ENCODE measurements at regions not wholly inside any gene's neighbourhood (a gene's known extent, or its start where the extent isn't known, plus 50 kb on each side); places are given as distances from the start of the nearest gene placed in this dataset.

DNA sequence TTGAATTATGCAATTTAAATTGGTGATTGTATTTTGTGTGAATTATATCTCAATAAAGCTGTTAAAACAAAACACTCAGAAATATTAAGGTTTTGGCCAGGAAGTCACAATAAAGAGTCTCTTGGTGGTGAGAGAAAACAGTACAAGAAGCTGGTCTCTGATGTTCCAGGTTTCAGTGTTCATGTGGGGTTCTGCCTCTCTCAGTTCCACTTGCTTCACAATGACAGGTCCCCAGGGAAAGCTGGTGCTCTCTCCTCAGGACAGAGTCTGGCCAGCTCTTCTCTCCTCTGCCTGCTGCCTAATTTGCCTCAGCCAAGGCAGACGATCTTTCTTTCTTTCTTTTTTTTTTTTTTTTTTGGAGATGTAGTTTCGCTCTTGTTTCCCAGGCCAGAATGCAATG, 342.9 kb upstream of the PLXNA2 start:
- no peak for DNase-seq (ENCODE audit: low spot score)

DNA sequence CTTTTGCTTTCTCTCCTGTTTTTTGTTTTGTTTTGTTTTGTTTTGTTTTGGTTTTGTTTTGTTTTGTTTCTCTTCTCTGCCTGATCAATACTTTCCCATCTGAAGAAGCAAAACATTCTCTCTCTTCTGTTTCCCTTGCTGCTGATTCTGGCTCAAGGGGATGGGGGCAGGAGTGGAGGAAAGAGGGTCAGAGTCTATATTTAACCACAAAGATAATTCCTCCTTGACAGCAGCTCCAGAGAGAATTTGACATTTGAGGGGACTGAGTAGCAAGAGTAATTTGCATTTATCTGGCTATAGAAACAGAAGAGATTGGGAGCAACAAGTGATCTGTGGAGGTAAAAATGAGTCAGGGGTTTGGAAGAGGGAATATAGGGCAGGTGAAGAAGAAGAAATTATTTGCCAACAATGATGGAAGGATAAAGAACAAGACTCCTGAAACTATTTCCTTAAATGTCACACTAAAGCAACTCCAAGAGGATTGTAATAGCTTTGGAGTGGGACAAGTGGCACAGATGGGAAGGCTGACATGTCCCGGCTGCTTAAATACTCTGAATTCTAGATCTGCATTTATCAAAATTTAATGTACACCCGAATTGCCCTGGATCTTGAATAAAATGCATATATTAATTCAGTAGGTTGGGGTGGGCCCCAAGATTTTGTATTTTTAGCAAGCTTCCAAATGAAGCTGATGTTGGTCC, 349.3 kb upstream of the PLXNA2 start:
- no peak for DNase-seq (ENCODE audit: low spot score)

DNA sequence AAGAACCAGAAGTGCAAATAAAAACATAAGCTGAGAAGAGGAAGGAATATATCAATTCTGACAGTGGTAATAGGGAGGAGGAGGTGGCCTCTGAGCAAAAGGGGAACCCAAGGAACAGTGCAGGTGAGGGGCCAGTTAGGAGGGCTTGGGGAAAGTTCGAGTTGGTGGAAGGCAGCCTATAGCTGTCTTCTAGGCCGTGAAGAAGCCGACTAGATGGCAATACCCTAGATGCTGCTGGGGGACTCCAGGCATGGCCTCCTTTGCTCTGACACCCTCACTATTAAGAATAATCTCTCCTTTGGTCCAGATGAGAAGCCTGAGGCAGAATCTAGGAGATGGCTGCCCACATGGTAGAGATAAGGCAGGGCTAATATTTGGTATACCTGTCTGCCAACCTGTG, 351.1 kb upstream of the PLXNA2 start:
- no peak for DNase-seq (ENCODE audit: low spot score)

DNA sequence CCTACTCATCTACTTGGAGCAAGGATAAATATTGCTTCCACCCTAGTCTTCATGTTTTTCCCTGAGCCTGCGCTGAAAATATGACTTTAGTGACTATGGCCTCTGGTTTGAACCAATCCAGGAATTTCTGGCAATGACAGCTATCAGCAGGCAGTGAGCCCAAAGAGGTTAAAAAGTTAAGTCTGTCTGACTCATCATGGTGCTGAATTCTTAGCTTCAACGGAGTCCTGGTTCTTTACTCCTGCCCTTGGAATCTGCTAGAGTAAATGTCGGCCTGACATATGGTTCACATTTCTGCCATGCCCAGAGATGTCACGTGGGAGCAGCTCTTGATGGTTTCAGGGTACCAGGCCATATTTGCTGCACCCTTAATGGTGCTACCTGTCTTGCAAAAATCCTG, 351.6 kb upstream of the PLXNA2 start:
- no peak for DNase-seq (ENCODE audit: low spot score)

DNA sequence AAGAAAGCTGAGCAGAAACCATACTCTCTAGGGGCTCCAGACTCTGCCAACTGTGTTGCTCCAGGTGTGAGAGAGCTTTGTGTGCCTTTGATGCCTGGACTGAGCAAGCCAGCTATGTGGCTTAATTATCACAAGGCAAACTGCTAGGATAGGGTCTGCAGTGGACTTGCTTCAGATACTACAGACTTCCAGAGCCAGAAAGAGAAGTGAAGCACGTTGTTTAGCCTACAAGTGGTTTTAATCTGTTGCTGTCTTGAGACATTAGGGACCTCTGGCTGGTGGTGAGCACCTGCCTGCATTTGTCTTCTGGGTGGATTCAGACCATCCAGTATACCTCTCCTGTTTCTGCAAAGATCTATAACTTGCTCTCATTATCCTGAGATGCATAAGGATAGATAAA, 353.4 kb upstream of the PLXNA2 start:
- DNase-seq (ENCODE audit: low spot score) = no peak

DNA sequence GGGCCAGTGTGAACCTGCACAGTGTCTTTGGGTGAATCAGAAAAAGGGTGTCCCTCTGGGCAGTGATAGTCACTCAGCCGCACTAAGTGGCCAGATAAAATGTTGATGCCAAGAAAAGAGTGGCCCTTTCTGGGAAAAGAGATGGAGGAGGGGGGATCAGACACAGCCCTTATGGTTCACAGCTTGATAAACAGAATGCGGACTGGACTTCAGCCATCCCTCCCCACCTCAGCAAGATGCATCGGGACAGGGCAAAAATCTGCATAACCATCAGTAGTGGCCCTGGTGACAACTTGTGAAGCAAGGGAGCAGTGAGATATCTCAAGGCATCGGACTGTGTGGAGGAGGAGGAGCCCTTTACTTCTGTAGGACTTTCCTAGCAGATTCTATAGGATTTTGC, 353.8 kb upstream of the PLXNA2 start:
- no peak for DNase-seq (ENCODE audit: low spot score)

DNA sequence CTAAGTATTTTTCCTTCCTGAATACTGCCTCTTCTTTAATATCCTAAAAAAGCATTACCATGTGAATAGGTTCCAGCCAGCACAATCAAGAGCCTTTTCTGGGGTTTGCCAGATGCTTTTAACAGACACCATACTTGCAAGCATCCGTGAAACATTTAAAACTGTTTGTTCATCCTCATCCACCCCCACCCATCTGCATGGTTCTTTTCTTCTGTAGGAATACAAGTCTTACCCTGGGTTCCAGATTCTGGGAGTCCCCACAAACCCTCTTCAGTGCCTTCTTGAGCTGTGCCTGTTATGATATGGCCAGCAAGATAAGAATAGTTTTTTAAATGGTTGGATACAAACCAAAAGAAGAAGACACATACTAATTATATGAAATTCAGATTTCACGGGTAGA, 354.9 kb upstream of the PLXNA2 start:
- DNase-seq (ENCODE audit: low spot score) = no peak

DNA sequence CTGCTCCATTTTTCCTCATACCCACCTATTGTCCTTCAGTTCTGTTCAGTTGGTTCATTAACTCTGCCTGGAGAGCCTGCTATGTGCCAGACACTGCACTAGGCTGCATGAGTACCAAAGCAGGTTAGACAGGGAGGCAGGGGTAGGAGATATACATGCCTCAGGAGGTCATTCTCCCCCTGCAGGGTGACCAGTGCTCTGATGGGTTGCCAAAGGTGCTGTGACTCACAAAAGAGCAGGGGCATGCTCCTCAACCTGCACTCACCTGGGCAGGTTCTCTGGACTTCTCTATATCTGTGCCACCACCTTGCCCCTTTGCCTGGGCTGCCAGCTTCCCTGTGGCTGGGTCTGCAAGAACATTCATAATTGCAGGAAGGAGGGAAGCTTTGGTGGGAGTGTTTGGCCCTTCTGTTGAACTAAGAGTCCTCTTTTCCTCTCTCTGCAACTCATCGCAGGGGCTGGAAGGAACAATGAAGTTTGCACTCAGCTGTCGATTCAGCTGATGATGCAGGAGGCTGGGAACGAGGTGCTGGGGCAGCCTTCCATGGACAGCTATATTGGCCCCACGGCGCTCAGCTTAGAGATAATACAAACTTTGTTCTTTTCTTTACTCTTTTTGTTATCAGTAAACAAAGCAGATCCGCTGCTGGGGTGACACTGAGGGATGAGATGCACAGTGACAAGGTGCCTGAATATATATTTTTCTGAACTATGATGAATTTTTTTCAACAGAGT, 356.4 kb upstream of the PLXNA2 start:
- no peak for DNase-seq (ENCODE audit: low spot score)

DNA sequence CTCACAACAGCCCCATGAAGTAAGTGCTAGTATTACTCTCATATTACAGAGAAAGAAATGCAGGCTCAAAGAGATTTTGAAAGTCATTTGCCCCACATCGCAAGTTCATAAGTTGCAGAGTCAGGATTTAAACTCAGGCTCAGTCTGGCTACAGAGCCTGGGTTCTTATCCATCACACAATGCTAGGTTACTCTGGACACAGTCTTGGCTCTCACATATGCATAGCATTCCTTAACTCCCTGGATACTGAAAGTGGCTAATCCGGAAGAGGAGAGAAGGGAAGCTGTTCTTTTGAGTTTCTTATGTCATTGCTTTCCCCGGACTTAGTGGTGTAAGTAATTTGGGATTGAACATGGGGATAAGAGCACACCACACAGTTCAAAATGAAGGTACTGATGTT, 357.4 kb upstream of the PLXNA2 start:
- DNase-seq (ENCODE audit: low spot score) = no peak

DNA sequence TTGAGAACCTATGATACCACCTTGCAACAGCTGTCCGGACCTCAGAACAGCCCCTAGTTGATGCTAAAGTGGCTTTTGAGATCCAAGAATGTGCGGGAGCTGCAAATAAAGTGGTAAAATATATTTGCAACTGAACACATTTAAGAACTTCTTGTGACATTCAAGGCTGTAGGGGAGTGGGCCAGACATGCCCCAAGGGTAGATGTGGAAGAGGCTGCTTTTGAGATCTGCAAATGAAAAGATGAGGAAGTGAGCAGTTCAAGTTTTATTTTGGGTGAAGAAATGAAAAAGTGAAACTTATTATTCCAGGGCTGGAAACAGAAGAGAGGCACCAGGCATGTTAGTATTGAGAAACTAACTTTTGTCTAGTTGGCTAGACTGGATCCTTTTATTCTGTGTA, 359.5 kb upstream of the PLXNA2 start:
- no peak for DNase-seq (ENCODE audit: low spot score)

DNA sequence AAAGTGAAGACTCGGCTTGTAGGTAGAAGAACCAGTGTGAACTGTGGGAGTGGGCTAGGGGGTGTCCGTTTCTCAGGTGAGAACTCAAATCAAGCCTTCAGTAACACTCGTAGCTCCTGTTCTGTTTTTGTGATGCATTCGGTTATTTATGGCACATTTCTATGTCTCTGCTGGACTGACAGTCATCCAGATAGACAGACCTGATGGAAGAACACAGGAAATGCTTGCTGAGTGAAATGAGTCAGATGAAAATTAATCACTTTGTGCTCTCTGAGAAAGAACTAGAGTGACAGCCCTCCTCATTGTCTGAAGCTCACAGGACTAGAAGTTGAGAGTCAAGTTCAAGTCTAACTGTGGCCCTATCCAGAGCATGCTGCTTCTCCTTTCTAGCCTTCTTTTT, 360.1 kb upstream of the PLXNA2 start:
- DNase-seq (ENCODE audit: low spot score) = peak; percentile 75

DNA sequence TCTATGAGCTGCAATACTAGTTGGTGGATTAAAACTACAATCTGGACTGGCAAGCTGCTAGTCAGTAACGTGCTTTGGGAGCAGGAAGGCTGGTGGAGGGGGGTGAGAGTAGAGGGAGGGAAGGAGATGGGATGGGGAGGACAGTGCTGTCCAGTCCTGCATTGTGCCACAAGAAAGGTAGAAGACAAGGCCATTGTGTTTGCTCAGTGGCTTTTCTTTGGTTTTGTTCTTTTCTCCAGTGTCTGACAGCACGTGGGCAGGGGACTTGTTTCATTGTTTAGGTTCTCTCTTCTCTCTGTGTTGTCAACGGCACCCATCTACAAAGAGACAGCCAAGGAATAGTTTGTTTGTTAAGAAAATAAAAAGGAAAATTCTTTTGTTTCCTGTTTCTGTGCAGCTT, 362.8 kb upstream of the PLXNA2 start:
- no peak for DNase-seq (ENCODE audit: low spot score)

DNA sequence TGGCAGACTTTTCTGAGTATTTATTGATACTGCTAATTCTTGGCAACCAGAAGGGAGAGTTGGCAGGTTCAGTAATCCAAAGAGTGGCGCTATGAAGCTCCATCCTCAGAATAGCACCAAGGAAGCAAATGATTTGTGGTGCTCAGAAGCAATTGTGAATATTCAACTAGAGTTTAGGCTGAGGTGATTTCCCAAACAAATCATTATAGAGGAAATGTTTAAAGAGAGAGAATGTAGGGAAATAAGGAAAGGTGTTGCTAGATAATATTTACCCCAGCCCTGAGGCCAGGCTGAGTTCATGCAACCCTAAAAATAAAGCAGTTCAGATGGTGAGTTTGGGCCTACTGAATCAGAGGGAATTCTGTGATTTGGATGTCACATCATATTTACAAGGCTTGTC, 363.4 kb upstream of the PLXNA2 start:
- no peak for DNase-seq (ENCODE audit: low spot score)

DNA sequence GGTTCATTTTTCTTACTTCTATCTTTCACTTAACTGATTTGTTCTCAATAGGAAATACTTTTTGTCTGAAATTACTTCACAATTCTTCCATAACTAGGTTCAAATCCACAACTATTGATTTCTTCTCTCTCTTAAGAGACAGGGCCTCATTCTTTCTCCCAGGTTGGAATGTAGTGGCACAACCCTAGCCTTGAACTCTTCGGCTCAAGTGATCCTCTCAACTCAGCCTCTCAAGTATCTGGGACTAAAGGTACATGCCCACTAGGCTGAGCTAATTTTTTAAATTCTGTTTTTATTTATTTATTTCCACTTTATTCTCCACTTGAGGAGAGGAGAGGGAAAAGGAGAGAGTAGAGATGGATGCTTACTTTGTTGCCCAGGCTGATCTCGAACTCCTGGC, 370.4 kb upstream of the PLXNA2 start:
- DNase-seq (ENCODE audit: low spot score) = no peak

DNA sequence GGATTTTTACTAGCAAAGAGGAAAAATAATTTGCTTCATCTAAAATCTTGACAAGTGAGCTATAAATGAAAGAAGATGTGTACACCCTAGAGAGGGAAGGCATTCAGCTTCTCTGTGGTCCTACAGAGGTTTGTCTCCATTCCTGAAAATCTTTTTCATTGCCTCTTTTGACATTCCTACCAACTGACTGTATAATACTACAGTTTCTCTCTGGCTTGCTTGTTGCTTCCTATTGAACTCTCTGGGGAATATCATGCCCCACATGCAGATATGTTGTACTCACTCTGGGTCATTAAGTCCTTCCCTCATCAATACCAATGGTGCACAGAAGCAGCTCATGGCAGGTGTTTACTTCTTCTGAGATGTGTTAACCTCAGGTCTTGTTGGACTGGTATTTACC, 371.2 kb upstream of the PLXNA2 start:
- DNase-seq (ENCODE audit: low spot score) = no peak

DNA sequence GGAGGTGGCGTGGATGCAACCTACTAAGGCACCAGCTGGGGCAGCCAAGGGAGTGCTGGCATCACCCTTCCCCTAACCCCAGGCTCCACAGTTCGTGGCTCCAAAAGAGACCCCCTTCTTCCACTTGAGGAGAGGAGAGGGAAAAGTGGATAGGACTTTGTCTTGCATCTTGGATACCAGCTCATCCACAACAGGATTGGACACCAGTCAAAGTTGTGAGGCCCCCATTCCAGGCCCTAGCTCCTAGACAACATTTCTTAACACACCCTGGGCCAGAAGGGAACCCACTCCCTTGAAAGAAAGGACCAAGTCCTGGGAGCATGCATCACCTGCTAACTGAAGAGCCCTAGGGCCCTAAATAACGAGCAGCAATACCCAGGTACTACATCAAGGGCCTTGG, 372.6 kb upstream of the PLXNA2 start:
- no peak for DNase-seq (ENCODE audit: low spot score)

DNA sequence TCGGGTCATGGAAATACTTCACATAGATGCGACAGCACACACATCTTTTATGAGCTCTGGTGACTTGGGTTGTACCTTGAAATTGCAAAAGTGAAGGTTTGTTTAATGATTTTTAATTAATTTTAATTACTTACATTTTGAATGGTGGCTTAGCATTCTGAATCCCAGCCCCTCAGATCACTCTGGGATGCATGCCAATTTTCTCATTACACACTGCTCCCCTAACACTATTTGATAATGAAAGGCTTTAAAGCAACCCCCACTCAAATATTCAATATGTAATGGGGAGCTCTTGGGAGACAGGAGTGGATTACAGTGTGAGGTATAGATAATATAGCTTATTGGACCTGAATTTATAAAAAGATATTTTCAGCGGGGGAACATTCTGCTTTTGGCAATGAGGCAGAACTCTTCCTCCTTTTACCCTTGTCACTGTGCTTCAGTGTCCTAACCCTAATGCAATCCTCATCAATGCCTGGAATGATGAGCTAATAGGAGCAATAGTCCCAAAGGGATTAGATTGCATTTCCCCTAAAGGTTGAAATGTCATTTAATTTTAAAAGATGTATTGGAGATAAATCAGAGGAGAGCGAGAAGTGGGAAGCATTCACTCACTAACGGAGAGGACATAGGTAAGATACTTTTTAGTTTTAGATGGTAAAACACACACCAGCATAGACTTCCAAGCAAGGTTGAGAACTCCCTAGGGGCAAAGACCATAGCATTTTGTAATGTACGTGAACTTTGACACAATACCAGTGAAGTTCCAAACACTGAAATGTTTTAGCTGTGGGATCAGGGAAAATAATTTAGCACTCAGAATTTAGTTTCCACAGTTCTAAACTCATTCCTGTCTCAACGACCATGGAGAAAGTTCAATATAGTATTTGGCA, 384.1 kb upstream of the PLXNA2 start:
- DNase-seq (ENCODE audit: low spot score) = no peak

DNA sequence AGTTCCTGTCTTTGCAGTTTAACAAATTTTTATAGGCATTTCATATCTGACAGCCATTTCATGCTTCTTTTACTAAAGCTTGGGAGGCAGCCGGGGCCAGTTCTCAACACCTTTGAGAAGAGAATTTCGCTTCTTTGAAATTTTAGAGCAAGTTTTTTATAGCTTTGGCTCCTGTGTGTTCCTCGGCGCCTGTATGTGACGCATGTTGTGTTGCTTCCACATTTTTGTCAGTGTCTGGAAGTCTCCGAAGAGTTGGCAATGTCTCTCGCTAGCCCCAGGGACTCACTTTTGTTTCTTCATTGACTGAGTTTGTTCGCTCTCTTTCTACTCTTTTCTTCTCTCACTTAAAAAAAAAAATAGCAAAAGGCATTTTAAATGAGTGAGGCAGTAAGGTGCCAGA, 386.9 kb upstream of the PLXNA2 start:
- no peak for DNase-seq (ENCODE audit: low spot score)

DNA sequence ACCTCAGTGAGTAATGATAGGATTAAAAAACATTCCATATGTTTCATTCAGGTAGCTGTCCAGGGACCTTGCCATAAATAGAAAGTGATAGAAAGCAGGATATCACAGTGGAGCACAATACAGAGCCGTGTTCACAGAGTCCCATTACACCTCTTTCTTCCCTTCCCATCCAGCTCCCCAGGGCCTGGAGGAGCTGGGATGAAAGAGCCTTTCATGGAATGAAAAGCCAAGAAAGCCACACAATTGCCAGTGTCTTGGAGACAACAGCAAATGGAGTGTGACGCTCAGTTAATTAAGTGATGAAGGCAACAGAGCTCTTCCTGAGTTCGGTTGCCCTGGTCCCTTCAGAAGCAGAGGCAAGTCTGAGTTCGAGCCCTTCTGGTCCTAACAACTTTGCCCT, 387.3 kb upstream of the PLXNA2 start:
- no peak for DNase-seq (ENCODE audit: low spot score)

DNA sequence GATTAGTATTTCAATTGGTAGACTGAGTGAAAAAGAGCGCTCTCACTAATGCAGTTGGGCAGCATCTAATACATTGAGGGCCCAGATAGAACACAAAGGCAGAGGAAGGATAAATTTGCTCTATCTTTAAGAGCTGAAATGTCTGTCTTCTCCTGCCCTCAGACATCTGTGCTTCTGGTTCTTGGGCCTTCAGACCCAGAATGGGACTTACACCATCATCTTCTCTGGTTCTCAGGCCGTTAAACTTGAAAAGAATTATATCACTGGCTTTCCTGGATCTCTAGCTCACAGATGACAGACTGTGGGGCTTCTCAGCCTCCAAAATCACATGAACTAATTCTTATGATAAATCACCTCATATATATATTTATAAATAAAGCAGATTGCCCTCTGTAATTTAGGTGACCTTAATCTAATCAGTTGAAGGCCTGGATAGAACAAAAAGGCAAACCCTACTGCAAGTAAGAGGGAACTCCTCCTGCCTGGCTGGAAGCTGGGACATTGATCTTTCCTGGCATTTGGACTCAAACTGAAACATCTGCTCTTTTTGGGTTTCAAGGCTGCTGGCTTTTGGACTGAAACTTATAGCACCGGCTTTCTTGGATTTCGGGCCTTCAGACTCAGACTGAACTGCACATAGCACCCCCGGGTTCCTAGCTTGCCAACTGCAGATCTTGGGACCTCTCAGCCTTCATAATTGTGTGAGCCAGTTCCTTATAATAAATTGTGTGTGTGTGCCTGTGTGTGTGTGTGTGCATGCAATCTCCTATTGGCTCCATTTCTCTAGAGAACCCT, 390.4 kb upstream of the PLXNA2 start:
- no peak for DNase-seq (ENCODE audit: low spot score)

DNA sequence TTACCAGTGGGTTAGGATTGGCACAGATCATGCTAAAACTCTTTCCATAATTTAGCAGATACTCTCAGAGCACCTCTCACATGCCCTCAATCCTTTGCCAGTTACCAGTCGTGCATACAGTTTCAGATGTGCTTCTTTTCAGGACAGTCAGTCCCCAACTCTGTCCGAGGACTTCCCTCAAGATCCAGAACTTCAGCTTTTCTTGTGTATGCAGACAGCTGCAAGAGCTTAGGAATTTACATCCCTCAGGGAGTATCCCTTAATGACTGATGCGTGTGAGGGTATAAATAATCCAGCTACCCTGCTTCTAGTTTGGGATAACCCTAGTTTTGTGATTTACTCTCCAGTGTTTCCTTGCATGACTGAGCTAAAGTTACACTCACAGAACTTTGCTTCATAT, 393.0 kb upstream of the PLXNA2 start:
- DNase-seq (ENCODE audit: low spot score) = no peak

DNA sequence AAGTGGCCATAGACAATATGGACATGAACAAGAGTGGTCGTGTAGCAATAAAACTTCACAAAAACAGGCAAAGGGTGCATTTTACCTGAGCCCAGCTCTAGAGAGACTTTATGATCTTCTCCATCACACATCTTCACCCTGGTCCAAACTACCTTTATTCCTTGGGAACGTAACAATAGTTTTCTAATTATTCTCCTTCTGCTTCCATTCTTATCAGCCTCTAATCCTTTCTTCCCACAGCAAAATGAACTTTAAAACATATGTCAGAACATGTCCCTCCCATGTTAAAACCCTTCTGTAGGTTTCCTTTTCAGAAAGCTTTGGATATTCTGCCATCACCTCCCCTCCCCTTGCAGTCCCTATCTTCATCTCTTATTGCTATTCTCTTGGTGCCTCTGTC, 395.2 kb upstream of the PLXNA2 start:
- no peak for DNase-seq (ENCODE audit: low spot score)
